Activated T-cell treated with anti-CD3 and anti-CD28 coated beads, Interleukin-2, amount 50 U/mL, for 1 hour (primary cell): ENCODE measurements at regions not wholly inside any gene's neighbourhood (a gene's known extent, or its start where the extent isn't known, plus 50 kb on each side); places are given as distances from the start of the nearest gene placed in this dataset.

Experiments
- DNase-seq: peaks from one replicate; pipeline ENCODE4 v3.0.0-alpha.2; 2020

DNA sequence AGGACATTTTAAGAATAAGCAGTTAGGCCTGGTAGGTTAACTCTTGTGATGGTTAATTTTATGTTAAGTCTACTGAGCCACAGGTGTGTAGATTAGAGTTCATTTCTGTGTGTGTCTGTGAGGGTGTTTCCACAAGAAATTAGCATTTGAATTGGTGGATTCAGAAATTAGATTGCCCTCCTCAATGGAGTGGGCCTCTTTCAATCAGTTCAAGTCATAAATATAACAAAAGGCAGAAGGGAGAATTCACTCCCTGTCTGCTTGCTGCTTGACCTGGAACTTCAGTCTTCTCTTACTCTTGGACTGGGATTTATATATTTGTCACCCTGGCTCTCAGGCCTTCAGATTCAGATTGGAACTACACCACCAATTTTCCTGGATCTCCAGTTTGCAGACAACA, 55.3 kb upstream of the POM121L12 start:
- DNase-seq: no peak

DNA sequence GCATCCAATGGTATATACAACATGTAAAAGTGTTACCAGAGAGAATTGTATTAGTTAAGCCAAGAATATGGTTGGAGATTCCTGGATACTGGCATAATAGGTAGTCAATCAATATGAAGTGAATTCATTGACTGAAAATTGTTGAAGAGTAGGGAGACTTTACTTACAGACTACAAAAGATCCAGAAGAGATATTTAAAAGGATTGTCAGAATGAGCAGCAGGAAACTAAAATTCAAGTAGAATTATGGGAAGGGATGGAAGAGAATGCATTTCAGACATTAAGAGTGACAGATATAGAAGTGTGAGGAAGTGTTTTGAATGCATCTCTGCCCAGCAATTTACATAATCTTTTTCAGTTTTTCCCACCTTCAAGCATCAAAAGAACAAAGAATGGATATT, 62.3 kb upstream of the POM121L12 start:
- DNase-seq: no peak

DNA sequence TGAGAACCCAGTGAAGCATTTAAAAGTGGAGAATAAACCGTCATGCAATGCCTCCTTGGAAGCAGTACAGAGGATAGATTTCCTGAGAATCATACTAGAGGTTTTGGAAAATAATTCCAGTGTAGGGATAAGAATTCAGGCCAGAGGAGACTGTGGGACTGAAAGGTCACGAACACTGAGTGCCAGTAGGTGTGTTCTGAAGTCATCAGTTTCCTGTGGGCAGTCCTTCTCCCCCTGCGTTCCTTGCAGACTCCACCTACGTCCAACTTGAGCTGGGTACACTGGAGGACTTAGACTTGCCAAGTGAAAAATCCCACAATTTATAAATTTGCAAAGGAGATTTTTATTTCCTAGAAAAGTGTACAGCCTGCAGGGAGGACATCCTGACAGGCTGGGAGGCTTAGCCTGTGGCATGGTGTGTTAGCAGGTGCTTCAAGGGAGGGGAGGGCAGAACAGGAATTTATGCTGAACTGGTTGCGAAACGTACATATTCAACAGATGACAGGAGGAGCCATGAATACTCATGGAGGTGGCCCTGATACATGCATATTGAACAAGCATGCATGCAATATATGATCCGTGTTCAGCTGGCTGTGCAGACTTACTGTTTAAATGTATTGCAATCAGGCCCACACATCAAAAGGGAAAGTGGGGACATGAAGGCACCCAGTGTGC, 72.9 kb upstream of the POM121L12 start:
- no peak for DNase-seq

DNA sequence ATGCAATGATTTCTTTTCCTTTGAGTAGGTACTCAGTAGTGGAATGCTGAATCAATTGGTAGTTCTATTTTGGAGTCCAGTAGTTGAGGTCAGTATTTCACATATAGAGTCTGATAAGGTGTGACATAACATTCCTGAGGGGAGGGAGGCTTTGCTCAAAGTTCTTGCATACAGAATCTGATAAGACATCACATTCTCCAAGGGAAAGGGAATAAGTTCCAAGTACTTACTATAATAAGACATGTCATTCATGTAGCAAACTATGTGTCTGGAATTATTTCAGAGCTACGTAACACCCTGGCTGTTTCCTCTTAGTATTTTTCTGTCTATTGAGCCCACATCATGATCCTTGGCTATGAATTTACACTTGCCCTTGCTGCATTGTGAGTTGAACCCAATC, 74.3 kb upstream of the POM121L12 start:
- DNase-seq: no peak

DNA sequence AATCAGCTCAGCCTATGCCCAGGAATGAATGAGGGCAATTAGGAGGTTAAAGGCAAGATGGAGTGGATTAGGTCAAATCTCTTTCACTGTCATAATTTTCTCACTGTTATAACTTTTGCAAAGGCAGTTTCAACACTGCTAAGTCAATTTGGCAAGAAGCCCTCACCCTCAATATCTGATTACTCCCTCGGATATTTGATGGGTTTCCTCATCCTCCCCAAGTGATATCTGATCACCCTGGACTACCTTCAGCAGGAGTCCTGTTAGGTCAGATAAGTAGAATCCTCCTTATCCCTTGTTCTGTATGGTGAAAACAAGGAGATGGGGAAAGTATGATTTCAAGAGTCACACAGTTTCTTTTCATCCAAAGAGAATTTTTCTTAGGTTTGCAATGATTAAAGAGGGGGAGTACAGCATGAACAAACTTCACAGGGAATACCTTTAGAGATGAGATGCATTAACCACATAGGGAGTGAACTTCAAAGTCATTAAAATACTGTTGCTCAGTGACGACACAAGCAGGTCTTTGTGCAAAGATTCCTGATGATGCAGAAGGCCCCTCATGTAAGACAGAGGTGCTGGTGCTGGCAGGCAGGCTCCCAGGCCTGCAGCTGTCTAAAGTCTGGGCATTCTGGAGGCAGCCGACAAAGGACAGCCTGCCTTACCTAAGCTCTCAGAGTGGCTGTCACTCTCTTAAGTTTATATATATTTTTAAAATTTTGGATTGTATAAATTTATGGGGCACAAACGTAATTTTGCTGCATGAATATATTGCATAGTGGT, 75.4 kb upstream of the POM121L12 start:
- DNase-seq: no peak

DNA sequence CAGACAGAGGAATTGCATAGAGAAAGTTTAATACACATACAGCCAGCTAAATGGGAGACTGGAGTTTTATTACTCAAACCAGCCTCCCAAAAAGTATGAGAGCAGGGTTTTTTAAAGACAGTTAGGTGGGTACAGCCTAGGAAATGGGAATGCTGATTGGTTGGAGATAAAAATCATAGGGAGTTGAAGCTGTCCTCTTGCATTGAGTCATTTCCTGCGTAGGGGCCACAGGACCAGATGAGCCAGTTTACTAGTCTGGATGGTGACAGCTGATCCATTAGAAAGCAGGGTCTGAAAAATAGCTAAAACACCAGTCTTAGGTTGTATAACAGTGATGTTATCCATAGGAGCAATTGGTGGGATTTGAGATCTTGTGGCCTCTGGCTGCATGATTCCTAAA, 76.1 kb upstream of the POM121L12 start:
- no peak for DNase-seq

DNA sequence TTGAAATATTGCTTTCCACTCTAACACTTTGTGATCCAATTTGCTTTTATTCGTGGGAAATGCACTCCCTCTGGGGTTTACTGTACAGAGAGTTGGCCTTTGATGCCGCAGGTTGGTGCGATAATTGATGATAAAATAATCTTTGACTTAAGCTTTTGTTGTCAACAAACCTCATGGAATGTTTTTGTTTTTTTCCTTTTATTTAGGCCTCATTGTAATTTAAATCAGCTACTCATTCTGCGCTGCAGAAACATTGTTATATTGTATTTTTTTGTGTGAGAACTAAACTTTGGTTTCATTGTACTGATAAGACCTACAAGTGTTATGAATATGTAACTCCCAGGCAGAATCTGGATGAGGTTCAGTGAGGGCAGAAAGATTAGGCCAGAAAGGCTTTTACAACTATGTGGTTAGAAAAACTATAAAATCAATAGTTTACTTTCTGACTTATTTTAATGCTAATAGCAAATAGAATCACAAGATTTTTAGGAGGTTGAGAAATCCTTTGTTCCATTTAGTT, 76.8 kb upstream of the POM121L12 start:
- no peak for DNase-seq

DNA sequence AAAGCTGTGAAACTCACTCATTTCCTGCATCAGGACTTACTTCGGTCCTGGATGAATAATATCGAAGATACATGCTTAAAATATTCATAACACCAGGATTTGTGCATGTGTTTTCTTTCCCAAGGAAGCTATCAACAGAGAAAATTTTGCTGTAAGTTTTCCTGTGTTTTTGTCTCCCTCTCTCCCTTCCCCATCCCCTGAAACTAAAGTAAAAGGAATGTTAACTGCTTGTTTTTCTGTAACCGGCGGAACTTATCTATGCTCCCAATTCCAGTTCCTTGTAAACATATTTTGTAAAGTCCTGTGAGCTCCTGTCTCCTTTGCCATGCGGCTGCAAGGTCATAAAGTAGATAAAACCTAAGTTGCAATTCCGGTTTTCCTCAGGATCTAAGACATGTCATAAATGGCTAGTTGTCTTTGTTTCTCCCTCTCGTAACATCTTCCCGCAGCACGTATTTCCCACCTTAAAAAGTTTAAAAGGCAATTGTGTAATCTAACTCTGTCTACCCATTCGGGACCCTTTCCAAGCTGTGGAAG, 79.0 kb upstream of the POM121L12 start:
- no peak for DNase-seq

DNA sequence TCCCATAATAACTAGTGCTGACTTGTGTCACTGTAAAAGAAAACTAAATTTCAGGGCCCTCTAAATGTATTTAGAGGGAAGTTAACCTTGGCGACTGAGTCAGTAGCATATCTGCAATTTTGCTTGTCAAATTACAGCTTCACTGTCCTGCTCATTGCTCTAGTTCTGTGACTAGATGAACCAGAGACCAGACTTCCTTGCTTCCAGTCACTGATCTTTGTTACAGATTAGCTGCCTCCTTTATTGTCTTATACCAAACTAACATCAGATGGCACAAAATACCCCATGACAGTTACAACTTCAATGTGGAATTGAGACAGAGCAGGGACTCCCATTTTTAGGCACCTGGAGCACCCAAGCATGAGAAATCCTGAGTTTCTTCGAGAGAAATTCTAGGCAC, 79.9 kb upstream of the POM121L12 start:
- DNase-seq: no peak

DNA sequence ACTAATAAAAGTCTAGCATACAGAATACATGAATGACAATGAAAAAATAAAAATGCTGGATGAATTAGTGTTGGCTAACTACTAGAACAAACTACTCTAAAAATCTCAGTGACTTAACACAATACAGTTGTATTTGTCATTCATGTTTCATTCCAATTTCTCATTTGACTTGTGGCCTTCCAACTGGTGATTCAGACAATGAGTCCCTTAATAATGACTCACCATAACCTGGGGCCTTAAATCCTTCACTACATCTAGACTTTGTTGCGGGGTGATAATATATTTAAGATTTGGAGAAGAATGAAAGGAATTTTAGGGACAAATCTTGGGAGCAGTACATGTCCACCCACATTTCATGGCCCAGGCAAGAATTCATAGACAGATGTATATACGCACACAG, 90.5 kb upstream of the POM121L12 start:
- no peak for DNase-seq

DNA sequence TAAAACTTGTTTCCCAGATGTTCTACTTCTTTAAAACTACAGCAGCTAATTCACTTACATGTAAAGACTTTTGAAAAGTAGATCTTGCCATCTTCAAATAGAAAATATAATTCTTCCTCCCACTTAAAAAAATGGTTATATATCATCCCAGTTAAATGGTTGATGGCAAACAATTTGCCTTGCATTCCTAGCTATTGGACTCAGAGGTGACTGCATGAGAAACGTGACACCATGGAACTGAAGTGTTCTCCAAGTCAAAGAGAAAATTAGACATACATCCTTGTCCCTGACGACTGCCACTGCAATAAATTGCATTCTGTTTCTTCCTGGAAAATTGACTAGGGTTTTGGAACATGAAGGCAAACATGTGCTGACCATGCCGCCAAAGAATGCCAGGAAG, 95.0 kb upstream of the POM121L12 start:
- no peak for DNase-seq

DNA sequence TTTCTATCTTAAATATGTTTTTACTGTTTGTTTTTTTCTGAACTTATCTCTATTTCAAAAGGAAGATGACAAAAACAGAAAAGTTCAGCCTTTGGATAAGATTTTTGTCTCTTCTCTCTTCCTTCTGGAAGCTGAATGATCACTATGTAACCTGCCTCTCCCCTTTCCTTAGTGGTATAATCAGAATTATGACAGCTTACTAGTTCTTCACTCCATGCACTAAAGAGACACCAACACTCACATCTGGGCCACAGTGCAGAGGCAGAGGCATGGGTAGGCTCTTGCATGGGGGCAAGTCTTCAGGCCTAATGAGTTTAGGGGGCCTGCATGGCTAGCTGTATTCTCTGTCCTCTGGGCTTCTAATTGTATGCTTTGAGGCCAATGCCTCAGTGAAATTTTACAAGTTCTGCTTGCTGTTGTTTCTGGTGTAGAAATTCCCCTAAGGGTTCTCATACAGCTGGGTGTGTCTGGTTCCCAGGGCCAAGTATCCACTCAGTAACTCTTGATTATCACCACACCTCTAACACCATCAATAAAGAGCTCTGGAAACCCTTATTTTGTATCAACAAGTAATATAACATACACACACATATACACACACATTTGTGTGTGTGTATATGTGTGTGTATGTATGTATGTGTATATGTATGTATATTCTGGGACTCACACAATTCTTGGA, 96.8 kb upstream of the POM121L12 start:
- DNase-seq: no peak

DNA sequence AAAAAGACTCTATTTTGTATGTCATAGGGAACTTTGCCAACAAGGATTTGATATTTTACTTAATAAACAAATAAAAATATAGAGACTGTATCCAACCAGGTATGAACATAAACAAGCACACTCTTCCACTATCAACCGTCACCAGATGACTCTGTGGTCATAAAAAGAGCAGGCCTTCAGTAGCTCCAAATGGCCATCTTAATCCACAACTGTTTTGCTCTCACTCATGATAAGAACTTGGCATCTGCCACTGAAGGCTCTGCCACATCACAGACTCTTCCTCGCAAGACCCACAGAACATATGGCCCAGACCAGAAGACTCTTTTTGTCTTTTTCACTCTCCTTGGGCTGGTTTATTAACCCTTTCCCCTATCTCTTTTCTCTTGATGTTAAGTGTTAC, 98.7 kb upstream of the POM121L12 start:
- DNase-seq: no peak

DNA sequence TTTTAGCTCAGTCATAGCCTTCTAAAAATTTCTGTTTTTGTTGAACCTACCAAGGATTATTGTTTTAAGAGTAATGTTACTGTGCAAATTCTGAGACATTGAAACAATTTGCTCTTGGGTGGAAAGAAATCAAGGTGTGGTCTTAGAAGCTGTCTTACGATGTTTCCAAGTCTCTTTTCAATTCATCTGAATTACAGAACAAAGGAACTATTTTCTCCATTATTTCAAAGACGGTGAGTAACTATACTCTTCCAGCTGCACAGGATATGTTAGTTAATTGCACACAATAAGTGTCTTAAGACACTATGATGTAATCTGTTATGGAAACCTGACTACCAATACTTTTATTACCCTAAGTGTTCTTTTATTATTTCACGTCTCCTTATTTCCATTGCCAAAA, 106.8 kb upstream of the POM121L12 start:
- no peak for DNase-seq

DNA sequence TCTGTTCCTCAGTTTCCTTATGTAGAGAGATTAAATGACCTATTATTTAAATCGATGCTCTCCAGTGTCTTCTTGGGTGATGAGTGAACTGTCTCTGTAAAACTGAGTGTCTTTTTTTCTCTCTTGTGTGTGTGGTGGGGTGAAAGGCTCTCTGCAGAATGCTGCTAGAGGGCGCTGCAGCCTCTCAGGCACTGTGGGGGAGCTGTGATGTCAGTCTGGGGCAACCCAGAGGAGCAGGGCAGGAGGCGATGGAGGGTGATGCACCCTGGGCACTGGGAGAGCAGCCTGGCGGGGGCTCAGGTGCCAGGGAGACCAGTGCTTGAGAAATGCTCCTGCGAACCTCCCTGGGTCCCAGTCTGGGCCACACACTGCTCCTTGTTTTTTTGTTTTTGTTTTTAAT, 110.1 kb upstream of the POM121L12 start:
- no peak for DNase-seq

DNA sequence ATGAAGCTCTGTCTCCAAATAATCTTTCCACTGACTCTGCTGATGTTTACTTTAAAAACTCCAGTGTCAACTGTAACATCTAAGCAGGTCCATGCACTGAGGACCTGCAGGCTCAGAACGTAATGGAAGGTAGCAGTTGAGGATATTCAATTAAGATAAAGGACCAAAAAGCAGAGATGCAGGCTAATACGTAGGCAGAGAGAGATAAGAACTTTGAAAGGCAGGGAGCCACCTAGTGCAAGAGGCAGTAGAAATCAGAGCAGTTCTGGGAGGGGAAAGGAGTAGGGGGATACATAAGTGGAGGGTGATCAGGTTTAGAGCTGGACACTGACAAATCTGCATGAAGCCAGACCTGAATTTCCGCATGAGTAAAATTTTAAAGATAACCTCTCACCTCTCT, 114.5 kb upstream of the POM121L12 start:
- DNase-seq: no peak

DNA sequence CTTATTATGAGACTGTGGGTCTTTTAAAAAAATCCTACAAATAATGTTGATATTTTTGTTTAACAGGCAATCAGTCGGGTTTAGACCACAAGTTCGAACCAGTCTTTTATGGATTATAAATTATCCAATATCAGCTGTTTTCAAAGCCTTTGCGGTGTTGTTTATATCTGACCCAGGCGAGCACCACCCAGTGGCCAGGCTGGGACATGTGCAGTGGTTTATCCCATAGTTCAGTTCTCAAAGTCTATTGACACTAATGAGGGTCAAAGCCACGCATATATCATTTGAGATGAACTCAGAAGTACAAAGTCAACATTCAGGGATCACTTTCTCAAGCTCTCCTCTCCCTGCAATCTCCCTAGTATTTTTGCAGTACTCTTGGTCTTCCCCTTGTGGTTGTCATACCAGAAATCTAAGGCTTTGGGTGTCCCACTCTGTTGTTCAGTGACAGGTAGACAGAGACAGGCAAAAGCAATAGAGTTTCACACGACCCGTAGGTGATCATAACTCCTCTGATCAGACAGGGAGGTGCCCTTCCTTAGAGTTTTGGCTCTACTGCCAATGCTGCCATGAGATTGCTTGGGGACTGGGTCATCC, 117.4 kb upstream of the POM121L12 start:
- no peak for DNase-seq

DNA sequence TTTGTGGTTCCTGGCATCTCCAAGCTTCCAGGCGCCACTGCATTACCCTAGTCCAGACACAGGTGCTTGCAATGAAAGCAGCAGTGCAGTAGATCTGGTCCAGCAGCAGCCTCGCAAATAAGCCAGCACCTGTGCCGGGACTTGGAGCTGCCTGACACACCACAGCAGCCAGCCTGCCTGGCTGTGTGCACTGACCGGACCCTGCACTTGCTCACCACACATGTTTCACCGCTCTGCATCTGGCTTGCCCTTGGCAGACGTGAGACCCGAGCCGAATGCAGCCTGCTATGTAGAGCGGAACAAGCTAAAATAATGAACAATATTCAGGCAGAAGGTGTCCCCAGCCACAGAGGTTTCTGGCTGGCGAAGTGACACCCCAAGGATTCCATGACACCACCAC, 123.6 kb upstream of the POM121L12 start:
- DNase-seq: no peak

DNA sequence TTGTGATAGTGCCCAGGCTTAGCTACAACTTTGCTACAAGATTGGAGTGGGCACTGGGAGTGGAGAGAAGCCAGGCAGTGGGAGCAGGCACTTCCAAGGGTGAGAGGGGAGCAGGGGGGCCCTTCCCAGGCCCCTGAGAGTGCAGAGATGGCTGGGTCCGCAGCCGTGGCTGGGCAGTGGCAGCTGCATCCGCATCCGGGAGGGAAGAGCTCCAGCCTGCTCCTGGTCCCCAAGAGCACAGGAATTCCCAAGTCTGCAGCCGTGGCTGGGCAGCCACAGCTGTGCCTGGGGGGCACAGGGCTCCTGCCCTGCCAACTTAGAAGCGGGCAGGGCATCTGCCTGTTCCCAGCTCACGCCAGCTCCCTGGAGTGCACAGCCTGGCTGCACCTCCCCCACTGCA, 124.1 kb upstream of the POM121L12 start:
- no peak for DNase-seq

DNA sequence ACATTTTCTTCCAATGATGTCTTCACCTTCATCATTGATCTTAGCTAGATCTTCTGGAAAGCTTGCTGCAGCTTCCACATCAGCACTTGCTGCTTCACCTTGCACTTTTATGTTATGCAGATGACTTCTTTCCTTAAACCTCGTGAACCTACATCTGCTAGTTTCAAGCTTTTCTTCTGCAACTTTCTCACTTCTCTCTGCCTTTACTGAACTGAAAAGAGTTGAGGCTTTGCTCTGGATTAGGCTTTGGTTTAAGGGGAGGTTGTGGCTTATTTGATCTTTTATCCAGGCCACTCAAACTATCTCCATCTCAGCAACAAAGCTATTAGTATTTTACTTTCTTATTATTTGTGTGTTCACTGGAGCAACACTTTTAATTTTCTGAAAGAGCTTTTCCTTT, 125.5 kb upstream of the POM121L12 start:
- no peak for DNase-seq

DNA sequence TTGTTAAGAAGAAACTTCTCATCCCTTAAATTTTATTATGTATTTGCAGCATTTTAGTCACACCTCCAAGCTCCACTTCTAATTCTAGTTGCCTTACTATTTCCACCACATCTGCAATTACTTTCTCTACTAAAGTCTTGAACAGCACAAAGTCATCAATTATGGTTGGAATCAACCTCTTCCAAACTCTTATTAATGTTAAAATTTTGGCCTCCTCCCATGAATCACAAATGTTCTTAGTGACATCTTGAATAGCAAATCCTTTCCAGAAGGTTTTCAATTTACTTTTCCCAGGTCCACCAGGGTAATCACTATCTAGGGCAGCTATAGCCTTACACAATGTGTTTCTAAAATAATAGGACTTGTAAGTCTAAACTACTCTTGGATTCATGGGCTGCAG, 126.3 kb upstream of the POM121L12 start:
- DNase-seq: no peak

DNA sequence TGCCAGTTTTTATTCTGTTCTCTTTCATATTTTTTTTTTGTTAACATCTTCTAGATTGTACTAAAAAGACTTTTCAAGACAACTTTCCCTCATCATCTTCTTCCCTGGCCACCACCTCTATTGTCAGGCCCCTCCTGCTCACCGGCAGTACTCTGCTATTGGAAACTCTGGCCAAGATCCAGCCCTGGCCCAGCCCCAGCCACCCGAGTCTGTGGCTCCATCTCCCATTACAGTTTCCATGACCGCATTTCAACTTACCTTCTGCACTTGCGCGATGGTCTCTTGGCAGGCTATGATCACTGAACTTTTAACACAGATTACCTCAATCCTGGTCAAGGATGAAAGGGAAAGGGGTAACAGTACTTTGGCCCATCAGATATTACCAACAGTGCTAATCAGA, 137.7 kb upstream of the POM121L12 start:
- DNase-seq: no peak

DNA sequence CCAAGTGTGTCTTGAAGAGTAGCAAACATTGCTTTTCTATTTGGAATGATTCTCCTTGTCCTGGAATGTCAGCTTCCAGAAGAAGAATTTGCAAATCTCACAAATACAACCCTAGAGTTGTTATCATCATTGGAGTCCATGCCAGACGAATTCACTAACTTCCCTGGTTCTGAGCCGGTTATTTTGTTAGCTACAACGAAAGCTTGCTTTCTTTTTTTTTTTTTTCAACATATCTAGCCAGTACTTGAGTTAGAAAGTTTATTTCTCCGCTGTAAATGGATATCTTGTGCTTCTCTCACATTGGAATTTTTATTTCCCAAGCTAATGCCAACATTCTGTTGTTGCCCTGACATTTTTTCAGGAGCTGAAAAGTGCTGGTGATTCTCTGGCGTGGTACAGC, 138.1 kb upstream of the POM121L12 start:
- DNase-seq: no peak
